ENCODE measurements at regions not wholly inside any gene's neighbourhood (a gene's known extent, or its start where the extent isn't known, plus 50 kb on each side); places are given as distances from the start of the nearest gene placed in this dataset.

- Histone ChIP-seq H3K9ac (ENCODE audit: low read length) (no peak overlapping the region), H3F3A (ENCODE audit: insufficient read depth, low read length) (no peaks in the 10 kb centered on the region), H3K9me2 (replicated peaks; ENCODE audit: insufficient read depth, low read length) (no peaks in the 10 kb centered on the region), H3K4me1 (ENCODE audit: low read length) (no peaks in the 10 kb centered on the region), H3K79me2 (ENCODE audit: low read length) (no peaks in the 10 kb centered on the region), H3K4me3 (ENCODE audit: low read length) (no peak overlapping the region), H3K27me3 (replicated peaks; ENCODE audit: insufficient read depth, low read length) (no peaks in the 10 kb centered on the region), H2AFZ (ENCODE audit: low read length) (no peak overlapping the region), H3K9me3 (replicated peaks; ENCODE audit: insufficient read depth, low read length) (no peaks in the 10 kb centered on the region), H3K36me3 (replicated peaks; ENCODE audit: insufficient read depth, low read length) (no peaks in the 10 kb centered on the region), H3K27ac (ENCODE audit: low read length) (no peak overlapping the region), H3K4me2 (ENCODE audit: low read depth, low read length) (no peak overlapping the region), H4K20me1 (ENCODE audit: insufficient read depth, low read length) (no peaks in the 10 kb centered on the region)
- DNase-seq: no peak
- no peak for TF ChIP-seq CTCF (IDR thresholded peaks at IDR 0.05; ENCODE audit: low read length)
- no peak for TF ChIP-seq EZH2phosphoT487 (IDR thresholded peaks at IDR 0.05; ENCODE audit: low read length)
- TF ChIP-seq EZH2 (optimal IDR thresholded peaks at IDR 0.05; ENCODE audit: low read depth, low read length): no peak
Measured at GRCh38 chr13:63201493-63201892, 1785.8 kb upstream of the PCDH20 start.

GRCh38 chr13:63199508-63199907, 1783.9 kb upstream of the PCDH20 start:
- H3K27ac ChIP-seq (ENCODE audit: low read length): no peak overlapping the region
- H3K9me2 ChIP-seq (replicated peaks; ENCODE audit: insufficient read depth, low read length): no peaks in the 10 kb centered on the region
- H2AFZ ChIP-seq (ENCODE audit: low read length): no peak overlapping the region
- H3F3A ChIP-seq (ENCODE audit: insufficient read depth, low read length): no peaks in the 10 kb centered on the region
- TF ChIP-seq EZH2 (optimal IDR thresholded peaks at IDR 0.05; ENCODE audit: low read depth, low read length) (no peak), CTCF (IDR thresholded peaks at IDR 0.05; ENCODE audit: low read length) (no peak), EZH2phosphoT487 (IDR thresholded peaks at IDR 0.05; ENCODE audit: low read length) (no peak)
- no peak overlapping the region for H3K4me3 ChIP-seq (ENCODE audit: low read length)
- H4K20me1 ChIP-seq (ENCODE audit: insufficient read depth, low read length): no peaks in the 10 kb centered on the region
- no peaks in the 10 kb centered on the region for H3K36me3 ChIP-seq (replicated peaks; ENCODE audit: insufficient read depth, low read length)
- no peak overlapping the region for H3K9ac ChIP-seq (ENCODE audit: low read length)
- no peaks in the 10 kb centered on the region for H3K4me1 ChIP-seq (ENCODE audit: low read length)
- no peaks in the 10 kb centered on the region for H3K27me3 ChIP-seq (replicated peaks; ENCODE audit: insufficient read depth, low read length)
- DNase-seq: no peak
- no peaks in the 10 kb centered on the region for H3K9me3 ChIP-seq (replicated peaks; ENCODE audit: insufficient read depth, low read length)
- no peaks in the 10 kb centered on the region for H3K79me2 ChIP-seq (ENCODE audit: low read length)
- H3K4me2 ChIP-seq (ENCODE audit: low read depth, low read length): no peak overlapping the region

DNA sequence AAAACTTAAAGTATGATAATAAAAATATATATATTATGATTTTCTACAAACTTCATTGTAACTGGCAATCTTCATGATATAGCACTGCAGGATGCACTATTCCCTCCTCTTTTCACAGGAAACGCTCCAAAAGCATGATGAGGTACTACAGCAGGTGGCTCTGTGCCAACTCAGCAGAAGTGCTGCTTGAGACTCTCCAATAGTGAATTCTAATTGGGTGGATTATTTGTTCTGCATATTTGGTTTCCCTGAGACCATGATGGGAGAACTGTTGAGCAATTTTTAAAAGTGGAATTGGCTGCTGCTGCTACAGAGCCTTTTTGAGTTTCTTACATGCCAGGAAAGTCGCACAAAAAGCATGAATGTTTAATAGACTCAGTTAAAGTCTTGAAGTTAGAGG, 1782.4 kb upstream of the PCDH20 start:
- H2AFZ ChIP-seq (ENCODE audit: low read length): no peak overlapping the region
- DNase-seq: no peak

More for the DNA sequence above, 1782.4 kb upstream of the PCDH20 start:
- Histone ChIP-seq H4K20me1 (ENCODE audit: insufficient read depth, low read length) (no peaks in the 10 kb centered on the region), H3K9me3 (replicated peaks; ENCODE audit: insufficient read depth, low read length) (no peaks in the 10 kb centered on the region), H3K79me2 (ENCODE audit: low read length) (no peaks in the 10 kb centered on the region), H3K9ac (ENCODE audit: low read length) (no peak overlapping the region), H3K4me1 (ENCODE audit: low read length) (no peaks in the 10 kb centered on the region), H3K4me2 (ENCODE audit: low read depth, low read length) (no peak overlapping the region), H3K4me3 (ENCODE audit: low read length) (no peak overlapping the region), H3K27me3 (replicated peaks; ENCODE audit: insufficient read depth, low read length) (no peaks in the 10 kb centered on the region), H3K27ac (ENCODE audit: low read length) (no peak overlapping the region), H3F3A (ENCODE audit: insufficient read depth, low read length) (no peaks in the 10 kb centered on the region), H3K9me2 (replicated peaks; ENCODE audit: insufficient read depth, low read length) (no peaks in the 10 kb centered on the region), H3K36me3 (replicated peaks; ENCODE audit: insufficient read depth, low read length) (no peaks in the 10 kb centered on the region)
- TF ChIP-seq CTCF (IDR thresholded peaks at IDR 0.05; ENCODE audit: low read length): no peak
- TF ChIP-seq EZH2phosphoT487 (IDR thresholded peaks at IDR 0.05; ENCODE audit: low read length): no peak
- TF ChIP-seq EZH2 (optimal IDR thresholded peaks at IDR 0.05; ENCODE audit: low read depth, low read length): no peak

Measured in MM.1S (cell line).